NCI-H146 treated with DMSO at 0.1 percent for 48 hours (cell line): ENCODE measurements at regions not wholly inside any gene's neighbourhood (a gene's known extent, or its start where the extent isn't known, plus 50 kb on each side); places are given as distances from the start of the nearest gene placed in this dataset.

Source experiments
- DNase-seq: peaks from one replicate; lab custom pipeline; 2025; ENCODE audit not compliant: unreplicated experiment; lab: John Stamatoyannopoulos, UW

- DNase-seq = no peak
These were observed 114.2 kb downstream of the FOXD2 start for GRCh38 chr1:47551971-47552528.

DNA sequence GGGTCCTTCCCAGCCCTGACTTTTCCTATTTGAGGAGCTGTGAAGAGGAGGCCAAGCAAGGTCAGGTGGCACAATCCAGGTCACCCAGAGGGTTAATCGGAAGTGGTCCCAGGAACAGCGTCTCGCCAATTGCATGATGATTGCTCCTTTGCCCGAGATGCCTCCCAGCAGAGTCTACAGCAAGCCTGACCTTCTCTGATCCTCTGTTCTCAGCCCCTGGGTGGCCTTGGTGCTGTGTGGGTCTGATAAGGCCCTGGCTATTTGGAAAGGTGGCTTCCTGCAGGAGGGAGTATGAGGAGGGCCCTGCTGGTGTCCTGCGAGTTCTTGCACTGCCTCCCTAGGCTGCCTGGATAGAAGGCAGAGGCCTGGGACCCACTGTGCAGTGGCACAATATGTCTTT, 116.2 kb downstream of the FOXD2 start:
- no peak for DNase-seq

- no peak for DNase-seq
These were observed 117.1 kb downstream of the FOXD2 start for GRCh38 chr1:47554901-47555300.

DNA sequence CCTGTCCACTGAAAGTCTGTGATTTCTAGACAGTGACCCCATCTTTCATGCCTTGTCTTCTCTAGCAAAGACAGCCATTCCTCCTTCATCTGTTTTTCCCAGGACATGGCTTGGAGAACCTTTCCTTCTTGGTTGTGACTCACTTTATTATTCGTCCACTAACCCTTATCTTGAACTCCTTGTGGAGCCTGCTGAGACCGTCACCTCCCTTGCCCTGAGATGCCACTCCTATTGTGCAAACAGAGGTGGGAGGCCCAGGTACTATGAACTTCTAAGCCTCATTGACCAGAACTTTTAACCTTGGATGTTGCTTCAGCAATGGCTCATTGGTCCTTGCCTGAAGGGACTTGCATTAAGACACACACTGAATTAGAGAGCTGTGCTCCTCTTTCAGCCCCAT, 117.5 kb downstream of the FOXD2 start:
- no peak for DNase-seq

- no peak for DNase-seq
These were observed 118.2 kb downstream of the FOXD2 start for GRCh38 chr1:47555841-47556560.

DNA sequence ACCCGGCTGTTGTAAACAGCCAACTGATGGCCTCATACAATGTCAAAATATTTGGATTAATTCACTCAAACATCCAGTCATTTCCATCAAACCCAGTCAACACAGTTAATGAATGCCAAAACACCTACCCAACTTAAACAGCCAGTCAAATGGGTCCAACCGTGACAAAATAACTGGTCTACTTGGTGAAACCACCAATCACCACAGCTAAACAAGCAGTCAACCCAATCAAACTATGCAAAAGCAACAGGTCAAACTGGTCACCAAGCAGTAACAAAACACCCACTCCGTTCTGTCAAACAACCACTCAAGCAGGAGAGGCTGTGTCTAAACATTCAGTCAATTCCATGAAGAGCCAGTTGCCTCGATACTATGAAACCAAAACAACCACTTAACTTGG, 119.2 kb downstream of the FOXD2 start:
- DNase-seq = no peak

GRCh38 chr1:47558601-47559593, 121.1 kb downstream of the FOXD2 start:
- DNase-seq = no peak

- DNase-seq = no peak
These were observed 122.3 kb downstream of the FOXD2 start for GRCh38 chr1:47559944-47560695.

GRCh38 chr1:47561523-47562007, 123.7 kb downstream of the FOXD2 start:
- no peak for DNase-seq

GRCh38 chr1:47562147-47562546, 124.3 kb downstream of the FOXD2 start:
- no peak for DNase-seq

GRCh38 chr1:47562799-47563198, 125.0 kb downstream of the FOXD2 start:
- DNase-seq = no peak

DNA sequence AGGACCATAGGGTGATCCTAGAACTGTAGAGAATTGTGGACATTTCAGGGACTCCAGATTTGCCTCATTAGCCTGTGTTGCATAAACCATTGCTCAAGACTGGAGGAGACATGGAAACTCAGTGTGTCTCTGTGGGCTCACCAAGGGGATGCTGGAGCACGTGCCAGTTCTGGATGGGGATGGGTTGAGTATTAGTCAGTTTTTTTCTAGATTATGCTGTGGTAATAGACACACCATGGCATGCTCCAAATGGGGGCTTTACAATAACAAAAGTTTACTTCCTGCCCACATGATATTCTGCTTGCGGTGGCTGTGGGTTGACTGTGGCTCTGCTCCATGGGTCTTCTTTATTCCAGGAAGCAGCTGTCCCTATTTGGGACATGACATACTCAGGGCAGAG, 125.4 kb downstream of the FOXD2 start:
- DNase-seq = no peak

DNA sequence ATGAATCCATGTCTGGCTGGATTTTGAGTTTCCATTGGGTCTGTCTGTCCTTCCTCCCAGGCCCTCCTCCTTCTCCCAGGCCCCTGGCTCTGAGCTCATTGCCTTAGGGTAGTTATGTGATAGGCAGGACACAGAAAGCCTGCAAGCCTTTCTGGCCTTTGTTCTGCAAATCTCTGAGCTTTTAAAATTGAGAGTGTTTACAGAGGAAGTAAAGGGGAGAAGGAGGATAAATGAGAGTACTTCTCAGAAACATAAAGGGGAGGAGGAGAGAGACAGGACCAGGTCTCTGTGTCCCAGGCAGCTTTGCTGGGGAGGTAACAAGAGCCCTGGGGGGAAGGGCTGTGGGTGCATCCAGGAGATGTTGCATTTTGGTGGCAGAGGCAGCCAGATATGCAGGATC, 126.7 kb downstream of the FOXD2 start:
- no peak for DNase-seq

DNA sequence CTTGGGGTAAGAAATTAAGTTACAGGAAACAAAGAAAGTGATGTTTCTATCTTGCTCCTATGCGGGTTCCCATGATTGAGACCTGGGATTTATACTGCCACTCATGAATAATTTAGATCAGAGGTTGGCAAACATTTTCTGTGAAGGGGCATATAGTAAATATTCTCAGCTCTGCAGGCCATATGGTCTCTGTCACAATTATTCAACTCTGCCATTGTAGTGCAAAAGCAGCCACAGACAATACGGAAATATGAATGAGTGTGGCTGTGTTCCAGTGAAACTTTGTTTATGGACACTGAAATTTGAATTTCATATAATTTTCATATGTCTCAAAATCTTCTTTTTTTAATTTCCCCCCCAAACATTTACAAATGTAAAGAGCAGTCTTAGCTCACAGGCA, 127.2 kb downstream of the FOXD2 start:
- DNase-seq = no peak

GRCh38 chr1:47565676-47566075, 127.8 kb downstream of the FOXD2 start:
- no peak for DNase-seq

GRCh38 chr1:47568763-47569162, 130.9 kb downstream of the FOXD2 start:
- no peak for DNase-seq

- no peak for DNase-seq
These were observed 131.4 kb downstream of the FOXD2 start for GRCh38 chr1:47569261-47569660.

- no peak for DNase-seq
These were observed 132.0 kb downstream of the FOXD2 start for GRCh38 chr1:47569681-47570470.

DNA sequence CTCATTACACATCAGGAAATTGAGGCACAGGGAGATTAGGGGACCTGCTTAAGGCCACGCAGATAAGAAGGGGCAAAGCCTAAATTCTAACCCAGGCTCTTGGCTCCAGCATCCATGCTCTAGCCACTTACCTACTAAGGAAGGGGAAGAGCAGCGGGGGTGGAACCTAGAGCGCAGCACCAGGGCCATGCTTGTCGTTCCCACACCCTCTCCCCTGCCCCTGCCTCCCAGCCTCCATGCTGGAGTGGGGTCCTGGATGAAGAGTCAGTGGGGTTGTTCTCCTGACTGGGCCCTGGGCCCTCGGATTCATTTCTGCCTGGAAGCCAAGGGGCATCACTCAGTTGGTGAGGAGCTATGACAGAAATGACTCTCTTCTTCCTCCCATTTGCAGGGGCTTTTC, 133.3 kb downstream of the FOXD2 start:
- DNase-seq = no peak

DNA sequence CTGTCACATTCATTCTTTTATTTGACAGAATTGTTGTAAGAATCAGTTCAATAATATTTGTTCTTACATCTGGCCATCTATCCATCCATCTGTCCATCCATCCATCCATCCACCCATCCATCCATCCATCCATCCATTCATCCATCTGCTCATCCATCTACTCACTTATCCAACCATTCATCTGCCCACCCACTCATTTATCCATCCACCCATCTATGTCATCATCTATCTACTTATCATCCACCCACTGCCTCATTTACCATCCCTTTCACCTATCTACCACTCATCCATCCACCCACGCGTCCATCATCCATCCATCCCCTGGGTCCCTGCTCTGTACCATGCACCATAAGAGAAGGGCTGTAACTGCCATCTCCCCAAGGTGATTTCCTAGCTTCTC, 134.1 kb downstream of the FOXD2 start:
- DNase-seq = no peak
